Trophoblast cell (in vitro differentiated cells and primary cell): ENCODE measurements at regions not wholly inside any gene's neighbourhood (a gene's known extent, or its start where the extent isn't known, plus 50 kb on each side); places are given as distances from the start of the nearest gene placed in this dataset.

Experiments used
- DNase-seq, 2 donors: peaks; one replicate each; pipeline ENCODE4 v3.0.0-alpha.2; 2016
- H2AFZ ChIP-seq: 2 replicates; pipeline ENCODE4 v1.6.1; 2013; ENCODE audit warnings: low read length, moderate library complexity, mild to moderate bottlenecking; ENCODE audit not compliant: insufficient read depth, poor library complexity
- H2AK5ac ChIP-seq: 2 replicates; pipeline ENCODE4 v1.6.1; 2013; ENCODE audit warnings: mild to moderate bottlenecking, low read length
- H2BK120ac ChIP-seq: 2 replicates; pipeline ENCODE4 v1.6.1; 2013; ENCODE audit warnings: low read length, mild to moderate bottlenecking, moderate library complexity; ENCODE audit not compliant: insufficient read depth, poor library complexity
- H2BK12ac ChIP-seq: 2 replicates; pipeline ENCODE4 v1.6.1; 2013; ENCODE audit warnings: mild to moderate bottlenecking, low read length, moderate library complexity
- H2BK5ac ChIP-seq: 2 replicates; pipeline ENCODE4 v1.6.1; 2013; ENCODE audit warnings: low read length, low read depth, moderate library complexity, mild to moderate bottlenecking; ENCODE audit not compliant: poor library complexity
- H3K14ac ChIP-seq: 2 replicates; pipeline ENCODE4 v1.6.1; 2013; ENCODE audit warnings: mild to moderate bottlenecking, low read length
- H3K18ac ChIP-seq: 2 replicates; pipeline ENCODE4 v1.6.1; 2013; ENCODE audit warnings: mild to moderate bottlenecking, low read length
- H3K23ac ChIP-seq: 2 replicates; pipeline ENCODE4 v1.6.1; 2013; ENCODE audit warnings: low read length
- H3K27ac ChIP-seq: 2 replicates; pipeline ENCODE4 v1.5.1; 2013; ENCODE audit warnings: low read depth, mild to moderate bottlenecking, inconsistent platforms, low read length, moderate library complexity
- H3K27me3 ChIP-seq: 2 replicates; pipeline ENCODE4 v1.6.1; 2013; ENCODE audit warnings: inconsistent platforms, mild to moderate bottlenecking, low read length, moderate library complexity; ENCODE audit not compliant: insufficient read depth
- H3K36me3 ChIP-seq, 2 experiments: 1 replicate in 1 of 2; 2 replicates in 1 of 2; pipeline ENCODE4 v1.6.1; 2013; ENCODE audit warnings: low read length in 2 of 2, mild to moderate bottlenecking in 2 of 2, moderate library complexity in 1 of 2; ENCODE audit not compliant: insufficient read depth in 2 of 2, control insufficient read depth in 1 of 2
- H3K4ac ChIP-seq: 2 replicates; pipeline ENCODE4 v1.6.1; 2013; ENCODE audit warnings: low read depth, mild to moderate bottlenecking, low read length, moderate library complexity
- H3K4me1 ChIP-seq, 2 experiments: 1 replicate in 1 of 2; 2 replicates in 1 of 2; pipeline ENCODE4 v1.6.1; 2013; ENCODE audit warnings: low read length in 2 of 2, mild to moderate bottlenecking in 2 of 2, moderate library complexity in 1 of 2; ENCODE audit not compliant: insufficient read depth in 2 of 2, control insufficient read depth in 1 of 2
- H3K4me2 ChIP-seq: 2 replicates; pipeline ENCODE4 v1.6.1; 2013; ENCODE audit warnings: inconsistent platforms, mild to moderate bottlenecking, low read length, moderate library complexity
- H3K4me3 ChIP-seq: 2 replicates; pipeline ENCODE4 v1.5.1; 2013; ENCODE audit warnings: mild to moderate bottlenecking, low read depth, low read length, inconsistent platforms
- H3K79me1 ChIP-seq: one replicate; pipeline ENCODE4 v1.6.1; 2013; ENCODE audit warnings: low read length
- H3K79me2 ChIP-seq: 2 replicates; pipeline ENCODE4 v1.6.1; 2013; ENCODE audit warnings: low read length, mild to moderate bottlenecking; ENCODE audit not compliant: control insufficient read depth, insufficient read depth, poor library complexity
- H3K9ac ChIP-seq: 2 replicates; pipeline ENCODE4 v1.6.1; 2013; ENCODE audit warnings: mild to moderate bottlenecking, low read length
- H3K9me3 ChIP-seq: 2 replicates; pipeline ENCODE4 v1.6.1; 2013; ENCODE audit warnings: low read depth, mild to moderate bottlenecking, control low read depth, inconsistent platforms, low read length; ENCODE audit not compliant: insufficient read depth
- H4K12ac ChIP-seq: 2 replicates; pipeline ENCODE4 v1.6.1; 2013; ENCODE audit warnings: low read depth, mild to moderate bottlenecking, low read length, moderate library complexity
- H4K8ac ChIP-seq: 2 replicates; pipeline ENCODE4 v1.6.1; 2013; ENCODE audit warnings: low read depth, mild to moderate bottlenecking, low read length, moderate library complexity
- H4K91ac ChIP-seq: one replicate; pipeline ENCODE4 v1.6.1; 2013; ENCODE audit warnings: low read depth, mild to moderate bottlenecking, low read length, moderate library complexity
- WGBS: extraction: QIAGEN DNeasy Blood & Tissue Kit; methylation state at CpG from one replicate; pipeline ENCODE4 v1.1.7; 2013; ENCODE audit warnings: missing lambda C conversion rate; ENCODE audit not compliant: insufficient read length, insufficient coverage; ENCODE audit errors: extremely low coverage; 5-methylcytosine and 5-hydroxymethylcytosine counted together

DNA sequence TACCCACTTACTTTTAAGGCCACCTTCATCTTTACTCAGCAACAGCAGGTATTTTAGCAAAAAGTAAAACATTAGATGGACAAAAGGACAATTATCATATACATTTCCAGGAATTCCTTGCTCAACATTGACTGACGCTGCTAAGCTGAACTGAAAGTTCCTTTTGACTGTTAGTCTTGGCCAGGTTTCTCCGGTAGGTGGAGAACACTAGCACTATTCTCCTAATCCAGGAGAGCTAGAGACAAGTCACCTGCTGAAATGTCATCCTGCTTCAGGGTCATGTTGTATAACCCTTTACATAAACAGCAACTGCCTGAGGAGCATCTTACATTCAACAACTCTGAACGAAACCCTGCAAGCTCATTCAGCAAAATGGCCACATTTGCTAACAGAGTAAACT, 109.0 kb upstream of the ESRRG start:
- no peak overlapping the region for H3K18ac ChIP-seq
- H2BK120ac ChIP-seq: no peak overlapping the region
- H3K4ac ChIP-seq: no peak overlapping the region
- no peak overlapping the region for H4K12ac ChIP-seq
- no CpG with 5 or more reads among the region's 3 CpGs for WGBS
- H3K27me3 ChIP-seq: no peaks in the 10 kb centered on the region
- H2AK5ac ChIP-seq: no peak overlapping the region
- H3K4me2 ChIP-seq: no peak overlapping the region
- H3K23ac ChIP-seq: no peak overlapping the region
- H3K79me1 ChIP-seq: no peaks in the 10 kb centered on the region
- H3K14ac ChIP-seq: no peak overlapping the region
- no peak overlapping the region for H2BK12ac ChIP-seq
- DNase-seq: no peak
- H4K8ac ChIP-seq: no peak overlapping the region
- no peaks in the 10 kb centered on the region for H3K79me2 ChIP-seq
- H2BK5ac ChIP-seq: no peak overlapping the region
- no peak overlapping the region for H3K4me3 ChIP-seq
- H3K27ac ChIP-seq: no peak overlapping the region
- no peak overlapping the region for H3K9ac ChIP-seq
- H3K36me3 ChIP-seq: no peaks in the 10 kb centered on the region
- no peaks in the 10 kb centered on the region for H3K9me3 ChIP-seq
- H4K91ac ChIP-seq: no peak overlapping the region
- H2AFZ ChIP-seq: no peak overlapping the region
- H3K4me1 ChIP-seq: no peaks in the 10 kb centered on the region

GRCh38 chr1:216830424-216831210, 107.4 kb upstream of the ESRRG start:
- Histone ChIP-seq H3K9me3 (no peaks in the 10 kb centered on the region), H2BK5ac (no peak overlapping the region), H2AK5ac (no peak overlapping the region), H3K14ac (no peak overlapping the region), H2BK120ac (no peak overlapping the region), H4K8ac (no peak overlapping the region), H3K4me3 (no peak overlapping the region), H2AFZ (no peak overlapping the region), H3K79me1 (no peaks in the 10 kb centered on the region), H3K4me1 (no peaks in the 10 kb centered on the region), H2BK12ac (no peak overlapping the region), H4K91ac (no peak overlapping the region), H3K79me2 (no peaks in the 10 kb centered on the region), H3K27ac (no peak overlapping the region), H4K12ac (no peak overlapping the region), H3K27me3 (no peaks in the 10 kb centered on the region), H3K4ac (no peak overlapping the region), H3K4me2 (no peak overlapping the region), H3K23ac (no peak overlapping the region), H3K9ac (no peak overlapping the region), H3K36me3 (no peaks in the 10 kb centered on the region), H3K18ac (no peak overlapping the region)
- WGBS: no CpG with 5 or more reads among the region's 10 CpGs
- no peak for DNase-seq

DNA sequence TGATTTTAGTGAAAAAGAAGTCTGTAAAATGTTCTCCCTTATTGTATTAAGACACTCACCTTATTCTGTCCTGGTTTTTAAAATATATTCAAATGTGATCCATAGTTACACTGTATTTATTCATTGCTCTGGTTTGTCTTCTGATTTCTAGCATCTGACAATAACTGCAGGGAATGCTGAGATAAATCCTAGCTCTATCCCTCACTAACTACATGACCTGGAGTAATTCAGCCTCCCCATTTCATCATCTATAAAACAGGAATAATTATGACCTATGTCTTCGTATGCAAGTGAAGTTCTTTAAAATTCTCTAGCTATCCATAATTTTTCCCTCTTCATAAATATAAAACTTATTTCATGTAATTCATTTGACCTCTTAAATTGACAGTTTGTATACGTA, 104.0 kb upstream of the ESRRG start:
- H3K9me3 ChIP-seq: no peaks in the 10 kb centered on the region
- H3K79me2 ChIP-seq: no peaks in the 10 kb centered on the region
- no peak overlapping the region for H3K4ac ChIP-seq
- no peak overlapping the region for H3K23ac ChIP-seq
- no peak overlapping the region for H2BK120ac ChIP-seq
- no peak overlapping the region for H3K14ac ChIP-seq
- no peak overlapping the region for H3K27ac ChIP-seq
- no peak overlapping the region for H4K8ac ChIP-seq
- H3K9ac ChIP-seq: no peak overlapping the region
- no peak overlapping the region for H3K4me2 ChIP-seq
- DNase-seq: no peak
- no peaks in the 10 kb centered on the region for H3K4me1 ChIP-seq
- H3K36me3 ChIP-seq: no peaks in the 10 kb centered on the region
- no peak overlapping the region for H2AK5ac ChIP-seq
- H3K27me3 ChIP-seq: no peaks in the 10 kb centered on the region
- H3K18ac ChIP-seq: no peak overlapping the region
- no peak overlapping the region for H2AFZ ChIP-seq
- H3K79me1 ChIP-seq: no peaks in the 10 kb centered on the region
- no peak overlapping the region for H3K4me3 ChIP-seq
- no peak overlapping the region for H2BK12ac ChIP-seq
- H2BK5ac ChIP-seq: no peak overlapping the region
- H4K91ac ChIP-seq: no peak overlapping the region
- no peak overlapping the region for H4K12ac ChIP-seq
- WGBS: no CpG with 5 or more reads among the region's 2 CpGs

DNA sequence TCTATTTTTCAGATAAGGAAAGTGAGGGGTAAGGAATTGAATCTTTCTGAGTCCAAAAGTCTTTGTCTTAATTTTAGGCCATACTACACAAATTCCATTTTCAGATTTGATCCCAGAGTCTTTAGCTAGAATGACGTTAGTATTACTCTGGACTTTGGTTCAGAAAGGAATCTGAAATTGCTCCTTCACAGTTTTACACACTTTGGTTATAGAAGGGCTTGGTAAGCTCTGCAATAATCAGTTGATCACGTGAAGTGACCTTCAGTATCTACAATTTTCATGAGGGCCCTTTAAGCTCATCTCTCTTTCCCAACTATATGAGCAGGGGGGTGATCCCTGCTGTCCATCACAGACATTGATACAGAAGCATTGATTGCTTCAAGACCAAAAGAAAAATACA, 103.4 kb upstream of the ESRRG start:
- no CpG with 5 or more reads among the region's 2 CpGs for WGBS
- H3K79me2 ChIP-seq: no peaks in the 10 kb centered on the region
- H2BK12ac ChIP-seq: no peak overlapping the region

More for the DNA sequence above, 103.4 kb upstream of the ESRRG start:
- no peaks in the 10 kb centered on the region for H3K36me3 ChIP-seq
- H2BK5ac ChIP-seq: no peak overlapping the region
- no peak for DNase-seq
- no peak overlapping the region for H3K18ac ChIP-seq
- H3K23ac ChIP-seq: no peak overlapping the region
- H3K9me3 ChIP-seq: no peaks in the 10 kb centered on the region
- no peak overlapping the region for H2AFZ ChIP-seq
- H2BK120ac ChIP-seq: no peak overlapping the region
- H3K27ac ChIP-seq: no peak overlapping the region
- H4K12ac ChIP-seq: no peak overlapping the region
- H3K27me3 ChIP-seq: no peaks in the 10 kb centered on the region
- H3K4me1 ChIP-seq: no peaks in the 10 kb centered on the region
- H3K4me2 ChIP-seq: no peak overlapping the region
- no peak overlapping the region for H4K8ac ChIP-seq
- no peak overlapping the region for H3K4ac ChIP-seq
- no peak overlapping the region for H2AK5ac ChIP-seq
- H4K91ac ChIP-seq: no peak overlapping the region
- no peak overlapping the region for H3K14ac ChIP-seq
- H3K79me1 ChIP-seq: no peaks in the 10 kb centered on the region
- H3K4me3 ChIP-seq: no peak overlapping the region
- no peak overlapping the region for H3K9ac ChIP-seq
